ENCODE measurements at regions not wholly inside any gene's neighbourhood (a gene's known extent, or its start where the extent isn't known, plus 50 kb on each side); places are given as distances from the start of the nearest gene placed in this dataset.
"Not testable (repeated sequence)": the region's sequence is repeated elsewhere in the genome, so short reads cannot be mapped to it uniquely, and the experiment has no call there.

DNA sequence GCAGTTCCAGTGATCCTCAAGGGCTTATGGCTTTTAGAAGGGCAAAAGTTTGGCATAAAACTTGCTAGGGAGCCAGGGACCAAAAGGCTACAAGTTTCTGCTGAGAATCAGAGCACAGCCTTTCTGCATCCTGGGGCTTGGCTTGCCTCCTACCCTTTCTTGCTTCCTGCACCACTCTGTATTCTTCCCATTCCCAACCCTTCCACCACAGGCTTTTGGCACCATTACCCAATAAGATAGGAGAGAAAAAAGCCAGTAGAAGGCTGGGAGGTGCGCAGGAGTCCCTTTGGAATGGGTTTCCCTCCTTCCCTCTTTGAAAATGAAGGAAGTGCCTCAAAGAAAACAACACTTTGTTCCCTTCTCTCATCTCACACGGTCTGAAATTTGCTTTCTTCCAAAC is 268.6 kb downstream of the PDCD6IP start:
- DNase-seq: no peak

DNA sequence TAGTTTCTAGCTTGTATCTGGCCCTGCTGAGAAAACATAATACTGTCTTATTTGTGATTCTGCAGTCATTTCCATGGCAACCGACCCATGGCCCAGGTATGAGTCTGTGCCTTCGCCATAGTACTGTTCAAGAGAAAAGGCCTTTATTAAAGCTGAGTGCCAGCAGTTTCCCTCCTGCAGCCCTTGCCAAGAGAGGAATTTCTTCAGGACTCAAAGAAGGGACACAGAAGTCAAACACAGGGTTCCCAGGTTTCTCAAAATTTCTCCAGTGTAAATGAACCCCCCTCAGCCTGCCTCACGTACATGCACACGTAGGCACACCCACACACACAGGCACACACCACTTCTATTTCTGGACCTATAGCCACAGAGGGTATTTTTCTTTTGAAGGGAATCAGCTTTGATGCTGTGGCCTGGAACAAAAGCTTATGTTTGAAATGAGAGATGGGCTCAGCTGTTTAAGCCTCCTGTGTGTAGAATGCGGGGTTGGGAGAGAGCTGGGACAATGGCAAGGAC is 269.2 kb downstream of the PDCD6IP start:
- no peak for DNase-seq

DNA sequence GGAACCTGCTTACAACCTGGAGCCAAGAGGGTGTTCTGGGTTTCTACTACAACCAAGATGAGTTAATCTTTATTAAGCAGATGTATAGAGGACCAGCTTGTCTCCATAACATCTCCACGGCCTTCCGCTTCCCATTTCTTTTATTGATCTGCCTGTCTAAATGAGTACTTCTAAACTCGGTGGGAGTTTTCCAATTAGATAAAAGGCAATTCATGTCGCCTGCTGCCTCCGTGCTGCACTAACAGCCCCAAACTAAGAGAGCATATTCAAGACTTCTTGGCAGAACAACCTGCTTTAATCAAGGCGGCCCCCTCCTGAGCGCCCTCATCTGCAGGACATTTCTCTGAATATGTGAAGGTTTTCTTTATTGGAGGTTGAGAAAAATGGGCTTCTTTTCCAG is 270.1 kb downstream of the PDCD6IP start:
- no peak for DNase-seq

DNA sequence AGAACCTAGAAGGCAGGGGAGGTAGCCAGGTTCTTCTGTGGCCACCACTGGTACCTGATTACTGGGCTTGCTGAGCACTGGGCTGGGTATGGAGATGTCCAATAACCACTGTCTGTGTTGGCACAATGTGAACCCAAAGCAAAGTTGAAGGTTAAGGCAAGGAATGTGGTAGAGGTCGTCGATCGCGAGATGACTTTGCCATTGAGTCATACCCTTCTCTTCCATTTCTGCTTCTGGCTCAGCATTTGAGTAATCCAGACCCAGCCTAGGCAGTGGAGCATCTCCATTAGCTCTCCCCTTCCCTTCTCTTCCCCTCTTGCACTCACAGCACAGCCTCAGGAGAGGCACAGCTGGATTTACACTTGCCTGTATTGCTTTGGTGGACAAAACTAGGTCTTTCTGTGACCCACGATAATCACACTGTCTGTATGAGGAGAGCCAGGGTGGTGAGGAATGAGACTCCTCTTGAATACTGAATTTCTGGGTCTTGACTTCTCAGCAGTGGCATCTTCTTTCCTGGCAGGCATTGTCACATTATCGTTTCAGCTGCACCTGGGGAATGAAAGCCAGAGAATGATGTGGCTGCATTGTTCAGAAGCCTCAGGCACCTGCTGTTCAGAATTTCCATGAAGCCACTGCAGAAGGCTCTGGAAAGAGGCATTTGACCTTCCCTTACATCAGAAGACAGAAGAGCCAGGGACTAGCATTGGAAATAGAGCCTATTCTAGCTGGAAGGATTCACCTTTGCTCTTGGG is 272.6 kb downstream of the PDCD6IP start:
- no peak for DNase-seq

DNA sequence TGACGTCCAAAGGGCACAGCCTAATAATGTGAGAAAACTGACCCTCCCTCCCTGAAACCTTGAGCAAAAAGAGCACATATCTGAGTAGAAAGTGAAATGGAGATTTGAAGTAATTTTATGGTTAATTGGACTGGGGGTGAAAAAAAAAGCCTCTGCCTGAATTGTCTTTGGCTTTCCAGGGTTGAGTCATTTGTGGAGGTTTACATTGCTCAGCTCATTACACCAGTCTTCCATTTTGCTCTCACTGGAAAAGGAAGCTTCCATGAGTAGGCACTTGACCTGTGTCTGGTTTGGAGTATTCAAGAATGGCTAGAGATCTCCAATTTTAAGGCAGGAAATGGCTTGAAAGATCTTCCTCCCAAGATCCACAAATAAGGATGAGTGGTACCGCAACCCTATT is 273.9 kb downstream of the PDCD6IP start:
- no peak for DNase-seq

DNA sequence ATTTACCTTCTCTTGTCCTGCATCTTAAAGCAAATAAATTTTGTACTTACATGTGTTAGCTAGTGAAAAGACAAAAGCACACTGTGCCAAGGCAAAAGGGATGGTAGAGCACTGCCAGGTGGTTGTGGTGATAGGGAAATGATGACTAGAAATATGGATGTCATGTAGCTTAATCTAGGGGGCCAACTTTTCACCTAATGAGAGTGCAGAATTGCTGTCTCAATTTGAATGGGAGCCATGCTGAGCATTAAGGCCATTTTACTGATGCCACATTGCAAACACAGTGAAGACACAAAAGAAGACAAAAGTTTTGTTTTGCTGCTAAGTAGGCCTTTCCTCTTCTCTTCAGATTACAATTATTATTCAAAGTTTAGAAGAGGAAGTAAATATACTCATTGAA is 274.7 kb downstream of the PDCD6IP start:
- DNase-seq: no peak

DNA sequence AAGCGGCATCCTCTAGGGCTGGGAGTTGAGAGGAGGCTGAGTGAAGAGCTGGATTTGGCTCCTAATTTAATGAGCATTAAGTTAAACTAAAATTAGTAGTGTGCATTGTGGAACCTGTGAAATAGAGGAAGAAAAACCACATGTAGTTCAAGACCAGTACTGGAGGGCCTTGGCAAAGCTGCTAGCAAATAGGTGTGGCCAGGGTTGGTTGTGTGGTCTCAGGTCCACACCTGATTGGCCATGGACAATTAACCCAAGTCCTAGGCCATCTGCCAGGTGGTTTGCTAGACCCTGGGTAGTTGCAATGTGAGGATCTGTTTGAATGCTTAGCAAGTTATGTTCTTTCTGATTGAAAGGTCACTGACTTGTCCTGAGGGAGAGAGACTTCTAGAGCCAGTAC is 275.5 kb downstream of the PDCD6IP start:
- DNase-seq: no peak

DNA sequence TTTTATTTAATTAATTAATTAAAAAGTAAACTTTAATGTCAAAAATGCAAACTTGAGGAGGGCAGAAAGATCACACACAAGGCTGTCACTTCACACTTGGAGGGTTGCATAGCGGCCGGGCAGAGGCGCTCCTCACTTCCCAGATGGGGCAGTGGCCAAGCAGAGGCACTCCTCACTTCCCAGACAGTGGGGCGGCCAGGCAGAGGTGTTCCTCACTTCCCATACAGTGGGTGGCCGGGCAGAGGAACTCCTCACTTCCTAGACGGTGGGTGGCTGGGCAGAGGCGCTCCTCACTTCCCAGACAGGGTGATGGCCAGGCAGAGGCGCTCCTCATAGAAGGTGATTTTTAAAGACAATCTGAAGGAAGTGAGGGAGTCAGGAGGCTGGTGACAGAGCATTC is 277.5 kb downstream of the PDCD6IP start:
- DNase-seq: no peak

DNA sequence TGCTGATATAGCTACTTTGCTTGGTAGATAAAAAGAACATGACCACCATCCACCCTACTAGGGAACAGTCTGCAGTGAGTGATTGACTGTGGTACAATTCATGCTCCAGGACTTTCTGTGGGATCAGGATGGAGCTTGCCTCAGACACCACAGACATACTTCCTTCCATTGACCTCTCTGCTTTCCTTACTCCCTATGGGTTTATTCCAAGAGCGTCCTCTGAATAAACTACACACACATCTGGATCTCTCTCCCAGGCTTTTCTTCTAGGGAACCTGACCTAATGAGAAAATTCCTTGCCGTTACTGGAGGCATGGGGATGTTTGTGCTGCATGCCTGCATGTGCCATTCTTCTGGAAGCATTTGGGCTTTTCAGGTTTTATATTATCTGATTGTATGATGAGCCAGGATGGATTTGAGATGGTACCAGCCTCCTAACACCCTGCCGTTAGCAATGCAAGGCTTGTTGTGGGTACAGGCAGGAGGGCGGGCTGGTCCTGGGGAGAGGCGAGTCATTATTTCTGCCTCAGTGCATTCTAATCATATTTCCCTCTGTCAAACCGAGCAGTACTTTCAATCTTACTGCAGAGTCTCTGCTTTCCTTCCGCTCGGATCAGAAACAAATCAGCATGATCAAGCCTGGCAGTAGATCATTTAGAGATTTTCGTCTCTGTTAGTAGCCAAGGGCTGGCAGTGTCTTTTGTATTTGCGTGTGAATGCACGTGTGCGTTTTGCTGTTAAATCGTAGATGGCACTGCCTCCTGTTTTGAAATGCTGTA is 279.2 kb downstream of the PDCD6IP start:
- DNase-seq: no peak

DNA sequence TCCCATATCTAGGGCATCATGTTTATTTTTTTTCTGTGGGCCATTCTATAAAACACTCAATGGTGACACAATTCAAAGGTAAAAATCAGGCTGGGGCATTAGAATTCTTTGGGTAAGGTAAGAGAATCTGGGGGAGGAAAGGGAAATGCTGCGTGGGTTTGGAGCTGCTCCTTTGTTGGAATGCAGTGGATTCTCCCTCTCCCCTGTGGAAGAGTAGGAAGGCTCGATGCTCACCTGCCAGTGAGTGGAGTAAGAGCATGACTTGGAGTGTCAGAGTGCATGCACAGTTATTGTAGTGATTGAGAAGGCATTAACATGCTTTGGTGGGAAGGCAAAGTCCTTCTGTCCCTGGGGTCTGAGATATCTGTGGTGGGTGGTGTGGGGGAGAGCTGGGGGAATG is 280.0 kb downstream of the PDCD6IP start:
- no peak for DNase-seq

DNA sequence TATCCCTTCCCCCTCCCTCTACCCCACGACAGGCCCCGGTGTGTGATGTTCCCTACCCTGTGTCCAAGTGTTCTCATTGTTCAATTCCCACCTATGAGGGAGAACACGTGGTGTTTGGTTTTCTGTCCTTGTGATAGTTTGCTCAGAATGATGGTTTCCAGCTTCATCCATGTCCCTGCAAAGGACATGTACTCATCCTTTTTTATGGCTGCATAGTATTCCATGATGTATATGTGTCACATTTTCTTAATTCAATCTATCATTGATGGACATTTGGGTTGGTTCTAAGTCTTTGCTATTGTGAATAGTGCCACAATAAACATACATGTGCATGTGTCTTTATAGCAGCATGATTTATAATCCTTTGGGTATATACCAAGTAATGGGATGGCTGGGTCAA is 281.4 kb downstream of the PDCD6IP start:
- DNase-seq: not testable (repeated sequence)

DNA sequence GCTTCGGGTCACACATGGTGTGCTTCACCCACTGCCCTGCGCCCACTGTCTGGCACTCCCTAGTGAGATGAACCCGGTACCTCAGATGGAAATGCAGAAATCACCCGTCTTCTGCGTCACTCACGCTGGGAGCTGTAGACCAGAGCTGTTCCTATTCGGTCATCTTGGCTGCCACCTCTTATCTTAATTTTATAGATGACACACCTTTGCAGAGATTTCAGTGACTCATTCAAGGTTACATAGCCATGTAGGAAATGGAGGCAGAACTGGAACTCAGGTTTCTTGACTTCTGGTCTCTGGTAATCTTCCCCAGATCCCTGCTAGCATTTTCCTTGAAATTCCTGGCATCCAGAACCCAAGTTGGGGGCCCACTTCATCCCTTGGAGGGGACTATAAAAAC is 291.9 kb downstream of the PDCD6IP start:
- not testable (repeated sequence) for DNase-seq

DNA sequence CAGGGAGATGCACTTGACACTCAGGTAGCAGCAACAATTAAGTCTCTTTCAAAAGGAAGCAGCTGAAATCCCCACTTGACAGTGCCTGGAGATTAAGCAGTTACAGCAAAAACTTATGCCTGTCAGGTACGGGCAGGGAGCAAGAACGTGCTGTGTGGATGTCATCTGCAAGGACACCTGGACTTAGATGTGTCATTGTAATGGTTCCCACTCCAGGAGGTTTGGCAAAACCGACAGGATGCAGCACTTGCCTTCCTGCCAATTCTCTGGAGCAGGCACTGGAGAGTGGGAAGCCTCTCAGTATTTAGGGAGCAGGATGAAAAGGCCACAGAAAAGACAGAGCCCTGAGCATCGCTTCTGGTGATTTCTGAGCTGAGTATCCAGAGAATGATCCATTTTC is 292.4 kb downstream of the PDCD6IP start:
- DNase-seq: no peak

DNA sequence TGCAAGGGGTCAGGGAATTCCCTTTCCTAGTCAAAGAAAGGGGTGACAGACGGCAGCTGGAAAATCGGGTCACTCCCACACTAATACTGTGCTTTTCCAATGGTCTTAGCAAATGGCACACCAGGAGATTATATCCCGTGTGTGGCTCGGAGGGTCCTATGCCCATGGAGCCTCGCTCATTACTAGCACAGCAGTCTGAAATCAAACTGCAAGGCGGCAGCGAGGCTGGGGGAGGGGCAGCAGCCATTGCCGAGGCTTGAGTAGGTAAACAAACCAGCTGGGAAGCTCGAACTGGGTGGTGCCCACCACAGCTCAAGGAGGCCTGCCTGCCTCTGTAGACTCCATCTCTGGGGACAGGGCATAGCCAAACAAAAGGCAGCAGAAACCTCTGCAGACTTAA is 295.9 kb downstream of the PDCD6IP start:
- not testable (repeated sequence) for DNase-seq

DNA sequence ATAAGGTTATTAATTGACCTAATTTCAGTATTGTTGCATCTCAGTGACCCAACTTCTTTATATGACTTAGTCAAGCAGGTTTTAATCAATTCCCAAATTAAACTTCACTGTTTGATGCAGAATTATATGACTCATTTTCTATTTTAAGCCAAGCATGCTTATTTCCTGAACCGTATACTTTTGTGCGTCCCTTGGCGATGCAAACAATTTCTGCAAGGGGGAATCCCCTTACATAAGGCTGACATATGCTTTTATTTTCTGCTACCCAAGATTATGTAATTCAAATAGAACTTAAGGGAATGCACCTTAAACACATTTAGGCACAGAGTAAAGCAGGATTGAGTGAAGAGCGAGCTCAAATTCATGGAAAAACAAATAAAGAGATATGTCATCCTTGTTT is 303.9 kb downstream of the PDCD6IP start:
- no peak for DNase-seq

DNA sequence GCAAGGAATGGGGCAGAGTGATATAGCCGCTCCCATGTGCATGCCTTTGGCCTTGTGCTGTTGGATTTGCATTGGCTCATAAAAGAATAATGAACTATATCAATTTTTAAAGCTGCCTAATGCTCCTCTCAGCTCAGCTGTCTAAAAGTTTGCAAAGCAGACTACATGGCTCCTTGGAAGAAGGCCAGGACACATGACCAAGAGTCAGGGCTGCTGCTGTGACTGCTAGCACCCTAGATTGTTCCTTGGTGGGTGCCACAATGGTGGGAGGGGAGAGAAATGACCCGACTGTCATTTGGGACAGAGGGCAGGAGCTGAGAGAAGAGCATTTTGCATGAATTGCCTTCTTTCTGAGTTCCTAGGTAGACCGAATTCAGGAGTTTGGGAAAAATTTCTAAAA is 307.9 kb downstream of the PDCD6IP start:
- no peak for DNase-seq

DNA sequence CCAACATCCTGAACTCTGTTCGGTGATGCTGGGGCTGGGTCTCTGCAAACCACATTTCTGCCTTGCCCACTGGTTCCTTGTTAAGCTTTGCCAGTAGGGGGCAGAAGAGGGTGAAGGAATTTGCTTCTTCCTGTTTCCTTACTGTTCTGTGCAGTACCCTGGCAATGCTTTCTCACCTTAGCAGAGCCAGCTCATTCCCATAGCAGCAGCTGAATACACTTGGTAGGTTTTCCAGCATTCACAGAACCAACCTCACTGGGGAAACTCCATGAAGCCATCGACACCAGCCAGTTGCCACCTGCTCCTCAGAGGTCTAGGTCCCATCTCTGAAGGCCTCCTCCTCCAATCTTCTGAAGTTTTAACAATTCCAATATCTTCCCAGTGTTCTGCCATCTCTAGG is 308.4 kb downstream of the PDCD6IP start:
- DNase-seq: no peak

DNA sequence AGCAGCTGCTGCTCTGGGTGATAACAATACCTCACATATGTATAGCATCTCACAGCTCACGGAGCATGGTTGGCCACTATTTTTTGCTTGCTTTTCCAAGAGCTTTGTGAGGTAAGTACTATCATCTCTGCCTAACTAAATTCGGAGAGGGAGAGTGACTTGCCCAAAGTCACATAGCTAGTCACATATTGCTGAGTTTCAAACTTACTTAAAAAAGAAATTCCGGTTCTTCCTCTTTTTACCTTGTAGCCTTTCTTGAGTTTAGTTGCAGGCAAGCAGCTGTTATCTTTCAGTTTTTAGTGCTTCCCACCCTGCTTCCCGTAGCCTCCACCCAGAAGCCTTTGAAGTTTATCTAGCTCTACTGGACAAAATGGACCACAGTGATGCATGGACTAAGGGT is 309.2 kb downstream of the PDCD6IP start:
- DNase-seq: no peak

DNA sequence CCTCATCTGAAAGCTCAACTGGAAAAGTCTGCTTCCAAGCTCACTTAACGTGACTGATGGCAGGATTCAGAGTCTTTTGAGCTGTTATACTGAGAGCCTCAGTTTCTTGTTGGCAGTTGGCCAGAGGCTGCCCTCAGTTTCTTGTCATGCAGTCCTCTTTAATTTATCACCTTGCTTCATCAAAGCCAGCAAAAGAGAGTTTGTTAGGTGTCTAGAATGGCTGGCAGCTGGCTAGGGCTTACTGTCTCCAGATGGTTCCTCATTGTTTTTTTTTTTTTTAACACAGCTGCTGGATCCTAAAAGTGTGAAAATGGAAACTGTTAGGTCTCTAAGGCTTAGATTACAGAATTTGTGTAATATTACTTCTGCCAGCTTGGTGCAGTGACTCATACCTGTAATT is 310.6 kb downstream of the PDCD6IP start:
- DNase-seq: no peak

DNA sequence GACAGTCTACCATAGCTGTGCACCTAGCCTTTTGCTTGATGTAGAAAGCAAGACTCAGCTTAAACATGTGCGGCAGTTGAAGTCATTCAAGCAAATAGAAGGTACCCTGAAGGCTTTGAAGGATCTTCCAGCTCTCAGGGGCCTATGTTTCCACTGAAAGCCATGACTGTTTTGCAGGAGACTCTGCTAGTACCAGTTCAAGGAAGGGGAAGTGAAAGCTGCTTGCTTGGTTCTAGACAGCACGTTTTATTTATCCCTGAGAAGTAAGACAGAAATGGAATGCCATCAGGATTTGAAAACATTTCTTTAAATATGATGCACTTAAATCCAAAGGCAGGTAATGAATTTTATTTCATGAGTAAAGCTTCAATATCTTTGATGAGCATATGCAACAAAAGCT is 311.4 kb downstream of the PDCD6IP start:
- no peak for DNase-seq

DNA sequence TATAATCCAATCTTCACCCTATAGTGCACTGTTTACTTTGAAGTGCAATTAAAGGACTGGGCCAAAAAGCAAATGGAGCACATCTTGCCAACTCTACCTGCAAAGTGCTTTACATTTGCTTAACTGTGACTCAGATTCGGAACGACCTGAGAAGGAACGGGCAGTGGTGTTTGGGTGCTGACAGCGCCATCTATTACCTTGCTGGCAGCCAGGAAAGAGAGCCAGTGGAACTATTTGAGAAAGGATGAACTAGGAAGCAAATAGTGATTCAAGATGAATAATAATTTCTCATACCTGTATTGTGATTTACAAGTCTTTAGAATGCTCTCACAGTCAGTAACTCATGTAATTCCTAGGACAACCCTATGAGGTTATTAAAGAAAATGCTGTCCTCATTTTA is 312.9 kb downstream of the PDCD6IP start:
- no peak for DNase-seq

DNA sequence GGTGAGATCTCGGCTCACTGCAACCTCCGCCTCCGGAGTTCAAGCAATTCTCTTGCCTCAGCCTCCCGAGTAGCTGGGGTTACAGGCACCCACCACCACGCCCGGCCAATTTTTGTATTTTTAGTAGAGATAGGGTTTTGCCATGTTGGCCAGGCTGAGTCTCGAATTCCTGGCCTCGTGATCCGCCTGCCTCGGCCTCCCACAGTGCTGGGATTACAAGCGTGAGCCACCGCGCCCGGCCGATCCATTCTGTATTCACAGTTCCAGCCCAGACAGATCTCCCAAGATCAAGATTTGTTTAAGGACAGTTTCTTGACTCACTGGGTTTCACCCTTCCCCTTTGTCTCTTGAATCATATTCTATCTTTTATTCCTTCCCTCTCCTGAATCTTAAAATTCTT is 313.8 kb downstream of the PDCD6IP start:
- not testable (repeated sequence) for DNase-seq

DNA sequence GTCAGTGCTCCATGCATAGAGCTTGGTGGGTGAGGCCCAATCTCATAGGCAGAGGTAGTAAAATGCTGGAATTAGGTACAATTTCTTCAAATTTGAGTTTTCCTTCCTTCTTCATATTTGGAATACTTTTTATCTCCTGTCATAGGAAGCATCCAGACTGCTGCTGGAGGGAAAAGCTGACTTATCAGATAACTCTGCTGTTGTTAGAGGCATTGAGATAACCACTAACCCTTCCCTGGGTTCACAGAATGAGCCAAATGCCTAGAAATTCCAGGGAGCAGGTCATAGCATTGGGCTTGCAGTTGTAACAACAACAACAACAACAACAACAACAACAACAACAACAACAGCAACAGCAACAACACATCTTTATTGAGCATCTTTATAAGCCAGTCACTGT is 332.7 kb downstream of the PDCD6IP start:
- no peak for DNase-seq

DNA sequence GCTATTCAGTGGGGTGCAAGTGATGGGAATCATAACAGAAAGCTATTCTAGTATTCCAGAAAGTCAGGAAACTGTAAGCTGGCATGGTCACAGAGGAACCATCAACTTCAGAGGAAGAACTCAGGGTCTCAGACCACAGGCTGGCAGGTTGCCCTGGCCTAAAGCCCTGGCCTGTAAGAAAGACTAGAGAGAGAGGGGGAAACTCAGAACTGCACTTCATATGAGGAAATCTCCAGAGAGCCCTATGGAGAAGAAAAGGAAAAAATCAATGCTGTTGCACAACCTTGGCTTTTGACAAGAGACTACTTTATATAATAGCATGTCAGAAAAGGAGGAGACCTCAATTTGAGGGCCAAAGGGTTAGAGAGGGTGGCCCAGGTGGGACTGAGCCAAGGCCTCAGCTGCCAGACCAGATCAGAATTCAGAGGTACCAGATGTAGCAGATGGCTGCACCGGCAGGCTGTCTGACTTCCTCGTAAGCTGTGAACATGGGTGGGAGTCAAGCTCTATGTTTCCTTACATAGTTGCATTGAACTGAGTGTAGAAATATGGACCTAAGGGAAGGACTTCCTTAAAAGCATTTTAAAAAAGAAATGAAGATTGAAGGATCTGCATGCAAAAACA is 333.8 kb downstream of the PDCD6IP start:
- no peak for DNase-seq
